ENCODE measurements at regions not wholly inside any gene's neighbourhood (a gene's known extent, or its start where the extent isn't known, plus 50 kb on each side); places are given as distances from the start of the nearest gene placed in this dataset.

DNA sequence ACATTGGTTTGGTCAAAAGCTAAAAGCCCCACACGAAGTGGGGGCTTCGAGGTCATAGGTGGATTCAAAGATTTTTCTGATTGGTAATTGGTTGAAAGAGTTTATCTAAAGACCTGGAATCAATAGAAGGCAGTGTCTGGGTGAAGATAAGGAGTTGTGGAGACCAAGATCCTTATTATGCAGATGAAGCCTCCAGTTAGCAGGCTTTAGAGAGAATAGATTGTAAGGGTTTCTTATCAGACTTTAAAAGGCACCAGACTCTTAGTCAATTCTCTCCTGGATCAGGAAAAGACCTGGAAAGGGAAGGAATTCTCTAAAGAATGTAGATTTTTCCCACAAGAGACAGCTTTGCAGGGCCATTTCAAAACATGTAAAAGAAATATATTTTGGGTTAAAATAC, 260.2 kb downstream of the PHF14 start:
- no peaks in the 10 kb centered on the region for H3K9me3 ChIP-seq
- WGBS, 3 donors, result 84 to 94% (median 88%) methylated on average over 2 of the region's 2 CpGs
- no peak for ATAC-seq

DNA sequence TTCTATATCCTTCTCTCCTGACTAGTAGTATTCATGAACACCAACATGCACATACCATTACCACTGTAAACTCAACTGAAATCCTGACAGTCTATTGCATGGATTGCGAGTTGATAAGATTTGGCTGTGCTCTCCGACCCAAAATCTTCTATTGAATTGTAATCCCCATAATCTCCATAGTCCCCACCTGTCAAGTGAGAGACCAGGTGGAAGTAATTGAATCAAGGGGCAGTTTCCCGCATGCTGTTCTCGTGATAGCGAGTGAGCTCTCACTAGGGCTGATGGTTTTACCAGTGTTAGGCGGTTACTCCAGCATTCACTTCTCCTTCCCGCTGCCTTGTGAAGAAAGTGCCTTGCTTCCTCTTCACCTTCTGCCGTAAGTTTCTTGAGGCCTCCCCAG, 261.8 kb downstream of the PHF14 start:
- DNase-seq, result no peak
- intact Hi-C loops (cut with DNase I), result no loop called here
- Histone ChIP-seq H3K9me3 (no peaks in the 10 kb centered on the region), H3K27ac (no peak overlapping the region), H3K4me3 (no peak overlapping the region), H3K36me3 (ENCODE audit: insufficient read depth in 1 of 2, low read depth in 1 of 2) (no peaks in the 10 kb centered on the region), H3K27me3 (ENCODE audit: insufficient read depth in 3 of 3, low read length in 2 of 3) (no peaks in the 10 kb centered on the region), H3K4me1 (no peaks in the 10 kb centered on the region)
- ATAC-seq, result no peak
- 76 to 84% (median 80%) methylated on average over 8 of the region's 8 CpGs for WGBS, 3 donors
- TF ChIP-seq, protein P1, sequence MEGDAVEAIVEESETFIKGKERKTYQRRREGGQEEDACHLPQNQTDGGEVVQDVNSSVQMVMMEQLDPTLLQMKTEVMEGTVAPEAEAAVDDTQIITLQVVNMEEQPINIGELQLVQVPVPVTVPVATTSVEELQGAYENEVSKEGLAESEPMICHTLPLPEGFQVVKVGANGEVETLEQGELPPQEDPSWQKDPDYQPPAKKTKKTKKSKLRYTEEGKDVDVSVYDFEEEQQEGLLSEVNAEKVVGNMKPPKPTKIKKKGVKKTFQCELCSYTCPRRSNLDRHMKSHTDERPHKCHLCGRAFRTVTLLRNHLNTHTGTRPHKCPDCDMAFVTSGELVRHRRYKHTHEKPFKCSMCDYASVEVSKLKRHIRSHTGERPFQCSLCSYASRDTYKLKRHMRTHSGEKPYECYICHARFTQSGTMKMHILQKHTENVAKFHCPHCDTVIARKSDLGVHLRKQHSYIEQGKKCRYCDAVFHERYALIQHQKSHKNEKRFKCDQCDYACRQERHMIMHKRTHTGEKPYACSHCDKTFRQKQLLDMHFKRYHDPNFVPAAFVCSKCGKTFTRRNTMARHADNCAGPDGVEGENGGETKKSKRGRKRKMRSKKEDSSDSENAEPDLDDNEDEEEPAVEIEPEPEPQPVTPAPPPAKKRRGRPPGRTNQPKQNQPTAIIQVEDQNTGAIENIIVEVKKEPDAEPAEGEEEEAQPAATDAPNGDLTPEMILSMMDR (IDR thresholded peaks at IDR 0.05), result no peak

More for the DNA sequence above, 260.2 kb downstream of the PHF14 start:
- TF ChIP-seq, protein P1 (IDR thresholded peaks at IDR 0.05), result no peak
- intact Hi-C loops (cut with DNase I), result no loop called here
- no peak overlapping the region for H3K27ac ChIP-seq
- peaks cover under 1% of the 10 kb centered on the region for H3K4me1 ChIP-seq
- no peaks in the 10 kb centered on the region for H3K36me3 ChIP-seq (ENCODE audit: insufficient read depth in 1 of 2, low read depth in 1 of 2)
- no peaks in the 10 kb centered on the region for H3K27me3 ChIP-seq (ENCODE audit: insufficient read depth in 3 of 3, low read length in 2 of 3)
- H3K4me3 ChIP-seq, result no peak overlapping the region
- DNase-seq, result no peak

DNA sequence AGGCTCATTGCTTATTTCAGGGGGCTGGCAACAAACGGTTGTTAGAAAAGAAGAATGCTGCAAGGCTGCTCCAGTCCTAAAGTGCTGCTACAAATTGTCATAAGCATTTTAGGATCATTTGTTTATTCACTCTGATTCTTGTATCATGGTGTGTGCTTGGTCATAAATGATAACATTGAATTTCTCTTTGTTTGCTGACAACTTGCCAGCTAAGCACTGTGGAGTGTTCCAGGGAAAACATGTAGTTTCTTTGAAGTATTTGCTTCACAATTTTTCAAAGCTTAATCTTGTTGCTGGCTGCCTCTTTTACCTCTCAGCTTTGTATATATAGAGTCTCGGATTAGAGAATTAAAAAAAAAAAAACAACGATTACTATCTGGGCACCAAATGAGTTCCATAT, 263.0 kb downstream of the PHF14 start:
- H3K4me1 ChIP-seq, result no peaks in the 10 kb centered on the region
- 62 to 77% (median 65%) methylated on average over 3 of the region's 3 CpGs for WGBS, 3 donors
- ATAC-seq (no peak), DNase-seq (no peak)
- no peaks in the 10 kb centered on the region for H3K36me3 ChIP-seq (ENCODE audit: insufficient read depth in 1 of 2, low read depth in 1 of 2)
- no peak overlapping the region for H3K4me3 ChIP-seq
- TF ChIP-seq, protein P1 (IDR thresholded peaks at IDR 0.05), result no peak
- no peaks in the 10 kb centered on the region for H3K9me3 ChIP-seq
- intact Hi-C loops (cut with DNase I), result no loop called here
- no peaks in the 10 kb centered on the region for H3K27me3 ChIP-seq (ENCODE audit: insufficient read depth in 3 of 3, low read length in 2 of 3)
- H3K27ac ChIP-seq, result no peak overlapping the region

DNA sequence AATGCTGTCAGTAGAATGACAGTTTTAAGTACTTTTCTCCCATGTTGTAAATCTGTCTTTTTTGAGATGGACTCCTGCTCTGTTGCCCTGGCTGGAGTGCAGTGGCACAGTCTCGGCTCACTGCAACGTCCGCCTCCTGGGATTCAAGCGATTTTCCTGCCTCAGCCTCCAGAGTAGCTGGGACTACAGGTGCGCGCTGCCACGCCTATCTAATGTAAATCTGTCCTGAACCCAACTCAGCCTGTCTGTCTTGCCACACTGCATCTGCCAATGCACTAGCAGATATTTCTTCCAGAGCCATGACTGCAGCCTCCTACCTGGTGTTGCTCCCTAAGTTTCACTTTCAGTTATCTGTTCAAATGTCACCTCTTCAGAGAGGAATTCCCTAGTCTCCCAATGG, 264.1 kb downstream of the PHF14 start:
- Histone ChIP-seq H3K27ac (no peak overlapping the region), H3K27me3 (ENCODE audit: insufficient read depth in 3 of 3, low read length in 2 of 3) (no peaks in the 10 kb centered on the region), H3K4me1 (no peaks in the 10 kb centered on the region), H3K36me3 (ENCODE audit: insufficient read depth in 1 of 2, low read depth in 1 of 2) (no peaks in the 10 kb centered on the region), H3K4me3 (peak overlapping the region; percentile 40), H3K9me3 (no peaks in the 10 kb centered on the region)
- ATAC-seq, result no peak
- intact Hi-C loops (cut with DNase I), result no loop called here
- WGBS, 3 donors, result 31 to 53% (median 45%) methylated on average over 7 of the region's 7 CpGs
- DNase-seq, result no peak
- TF ChIP-seq, protein P1 (IDR thresholded peaks at IDR 0.05), result no peak

DNA sequence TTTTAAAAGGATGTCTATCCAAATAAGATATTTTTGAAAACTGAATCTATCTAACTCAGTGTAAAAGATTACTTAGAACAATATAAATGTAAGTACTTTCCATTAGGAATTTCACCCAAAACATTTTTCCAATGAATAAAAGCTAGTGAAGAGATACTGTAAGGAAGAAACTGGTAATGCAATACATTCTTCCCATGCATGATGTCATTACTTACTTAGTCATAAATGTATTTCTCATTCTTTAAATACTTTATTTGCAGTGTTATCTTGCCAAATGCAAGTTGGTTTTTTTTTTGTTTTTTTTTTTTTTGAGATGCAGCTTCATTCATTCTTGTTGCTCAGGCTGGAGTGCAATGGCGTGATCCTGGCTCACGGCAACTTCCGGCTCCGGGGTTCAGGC, 265.6 kb downstream of the PHF14 start:
- Histone ChIP-seq H3K4me3 (no peak overlapping the region), H3K36me3 (ENCODE audit: insufficient read depth in 1 of 2, low read depth in 1 of 2) (no peaks in the 10 kb centered on the region), H3K4me1 (no peaks in the 10 kb centered on the region), H3K9me3 (no peaks in the 10 kb centered on the region), H3K27ac (no peak overlapping the region), H3K27me3 (ENCODE audit: insufficient read depth in 3 of 3, low read length in 2 of 3) (no peaks in the 10 kb centered on the region)
- no peak for ATAC-seq
- 95 to 98% (median 97%) methylated on average over 4 of the region's 4 CpGs for WGBS, 3 donors
- intact Hi-C loops (cut with DNase I), result no loop called here
- TF ChIP-seq, protein P1 (IDR thresholded peaks at IDR 0.05), result no peak
- no peak for DNase-seq

All from psoas muscle (tissue), 7 donors.